GM18858 (cell line): ENCODE measurements at regions not wholly inside any gene's neighbourhood (a gene's known extent, or its start where the extent isn't known, plus 50 kb on each side); places are given as distances from the start of the nearest gene placed in this dataset.

ENCODE experiments used
- ATAC-seq: cut with Tn5 transposase; IDR thresholded peaks from one replicate; pipeline ENCODE4 v1.9.1; 2021; ENCODE audit not compliant: unreplicated experiment

GRCh38 chr3:194832346-194833104 is 146.8 kb downstream of the FAM43A start:
- ATAC-seq, result no peak

GRCh38 chr3:194833114-194833910 is 147.6 kb downstream of the FAM43A start:
- no peak for ATAC-seq

GRCh38 chr3:194836661-194837060 is 151.0 kb downstream of the FAM43A start:
- no peak for ATAC-seq

- no peak for ATAC-seq
Observed at GRCh38 chr3:194837457-194838127, 151.9 kb downstream of the FAM43A start.

GRCh38 chr3:194838236-194838635 is 152.6 kb downstream of the FAM43A start:
- ATAC-seq, result no peak

- ATAC-seq, result no peak
Observed at GRCh38 chr3:194840661-194841514, 155.2 kb downstream of the FAM43A start.

- no peak for ATAC-seq
Observed at GRCh38 chr3:194841515-194841841, 155.8 kb downstream of the FAM43A start.

- ATAC-seq, result no peak
Observed at GRCh38 chr3:194843556-194843955, 157.9 kb downstream of the FAM43A start.

- no peak for ATAC-seq
Observed at GRCh38 chr3:194844046-194844445, 158.4 kb downstream of the FAM43A start.

- no peak for ATAC-seq
Observed at GRCh38 chr3:194849166-194849875, 163.6 kb downstream of the FAM43A start.

- ATAC-seq, result no peak
Observed at GRCh38 chr3:194851254-194851653, 165.6 kb downstream of the FAM43A start.

GRCh38 chr3:194851941-194852340 is 166.3 kb downstream of the FAM43A start:
- ATAC-seq, result no peak

- no peak for ATAC-seq
Observed at GRCh38 chr3:194852345-194852744, 166.7 kb downstream of the FAM43A start.

- no peak for ATAC-seq
Observed at GRCh38 chr3:194852831-194853508, 167.3 kb downstream of the FAM43A start.

- ATAC-seq, result no peak
Observed at GRCh38 chr3:194854206-194854605, 168.5 kb downstream of the FAM43A start.

GRCh38 chr3:194854659-194855390 is 169.1 kb downstream of the FAM43A start:
- no peak for ATAC-seq

GRCh38 chr3:194856296-194856695 is 170.6 kb downstream of the FAM43A start:
- no peak for ATAC-seq

GRCh38 chr3:194857469-194858113 is 171.9 kb downstream of the FAM43A start:
- ATAC-seq, result no peak

GRCh38 chr3:194858382-194858781 is 172.7 kb downstream of the FAM43A start:
- ATAC-seq, result no peak
